C1 segment of cervical spinal cord (tissue), 14 donors: ENCODE measurements at regions not wholly inside any gene's neighbourhood (a gene's known extent, or its start where the extent isn't known, plus 50 kb on each side); places are given as distances from the start of the nearest gene placed in this dataset.

Experiments used
- DNase-seq, 14 donors: peaks; one replicate each; lab custom pipeline; 2025; lab: John Stamatoyannopoulos, UW

GRCh38 chr14:31965735-31966598 is 111.1 kb upstream of the ARHGAP5 start:
- DNase-seq = peak in 1 of 14 donors; percentile 18

- DNase-seq = peak in 3 of 14 donors; percentile 17 to 91 (median 33)
Measured at GRCh38 chr14:31966896-31967668, 110.0 kb upstream of the ARHGAP5 start.

GRCh38 chr14:31967669-31967975 is 109.5 kb upstream of the ARHGAP5 start:
- DNase-seq = no peak

- peak in 1 of 14 donors; percentile 45 for DNase-seq
Measured at GRCh38 chr14:31968107-31968810, 108.8 kb upstream of the ARHGAP5 start.

GRCh38 chr14:31968956-31969698 is 108.0 kb upstream of the ARHGAP5 start:
- DNase-seq = no peak

GRCh38 chr14:31969699-31970240 is 107.3 kb upstream of the ARHGAP5 start:
- DNase-seq = no peak

GRCh38 chr14:31970744-31971143 is 106.4 kb upstream of the ARHGAP5 start:
- DNase-seq = no peak

GRCh38 chr14:31971612-31972011 is 105.5 kb upstream of the ARHGAP5 start:
- DNase-seq = no peak

- DNase-seq = no peak
Measured at GRCh38 chr14:31977001-31977556, 100.0 kb upstream of the ARHGAP5 start.

GRCh38 chr14:31978423-31978822 is 98.7 kb upstream of the ARHGAP5 start:
- no peak for DNase-seq

- DNase-seq = no peak
Measured at GRCh38 chr14:31982642-31983041, 94.5 kb upstream of the ARHGAP5 start.

- no peak for DNase-seq
Measured at GRCh38 chr14:31986405-31986804, 90.7 kb upstream of the ARHGAP5 start.

- DNase-seq = no peak
Measured at GRCh38 chr14:31987721-31988120, 89.4 kb upstream of the ARHGAP5 start.

- no peak for DNase-seq
Measured at GRCh38 chr14:31988244-31988643, 88.9 kb upstream of the ARHGAP5 start.

- no peak for DNase-seq
Measured at GRCh38 chr14:31990183-31990857, 86.8 kb upstream of the ARHGAP5 start.

GRCh38 chr14:31990926-31991572 is 86.1 kb upstream of the ARHGAP5 start:
- no peak for DNase-seq

GRCh38 chr14:31992011-31992447 is 85.1 kb upstream of the ARHGAP5 start:
- DNase-seq = no peak

- no peak for DNase-seq
Measured at GRCh38 chr14:31993521-31993951, 83.6 kb upstream of the ARHGAP5 start.

GRCh38 chr14:31994391-31995033 is 82.6 kb upstream of the ARHGAP5 start:
- no peak for DNase-seq
